DOHH2 (cell line): ENCODE measurements at regions not wholly inside any gene's neighbourhood (a gene's known extent, or its start where the extent isn't known, plus 50 kb on each side); places are given as distances from the start of the nearest gene placed in this dataset.

Source experiments
- H3F3A ChIP-seq: fragments of 200-600 bp; sonication (generic), shearing (Covaris generic); 2 replicates; pipeline ENCODE4 v1.6.0; 2016; ENCODE audit warnings: antibody characterized with exemption, mild to moderate bottlenecking; ENCODE audit not compliant: control insufficient read depth, insufficient read depth
- H3K27ac ChIP-seq: fragments of 200-600 bp; sonication (generic); 2 replicates; pipeline ENCODE4 v1.5.1; 2014; ENCODE audit warnings: low read depth, mild to moderate bottlenecking, low read length, moderate library complexity
- H3K27me3 ChIP-seq: fragments of 200-600 bp; sonication (generic); 2 replicates; pipeline ENCODE4 v1.6.1; 2014; ENCODE audit warnings: mild to moderate bottlenecking, low read length, mixed read lengths; ENCODE audit not compliant: control insufficient read depth
- H3K36me3 ChIP-seq: fragments of 200-600 bp; sonication (generic); 2 replicates; pipeline ENCODE4 v1.6.1; 2014; ENCODE audit warnings: mild to moderate bottlenecking, low read length, moderate library complexity, mixed read lengths; ENCODE audit not compliant: control insufficient read depth
- H3K4me1 ChIP-seq: fragments of 200-600 bp; sonication (generic); 2 replicates; pipeline ENCODE4 v1.6.1; 2014; ENCODE audit warnings: mild to moderate bottlenecking, low read length, mixed read lengths; ENCODE audit not compliant: control insufficient read depth
- H3K4me2 ChIP-seq: fragments of 200-600 bp; sonication (generic); 2 replicates; pipeline ENCODE4 v1.6.0; 2014; ENCODE audit warnings: mild to moderate bottlenecking, low read length, moderate library complexity
- H3K4me3 ChIP-seq: fragments of 200-600 bp; sonication (generic); 2 replicates; pipeline ENCODE4 v1.5.1; 2014; ENCODE audit warnings: mild to moderate bottlenecking, low read length, mixed read lengths
- H3K79me2 ChIP-seq: fragments of 200-600 bp; sonication (generic); 2 replicates; pipeline ENCODE4 v1.6.1; 2014; ENCODE audit warnings: mild to moderate bottlenecking, low read length, mixed read lengths; ENCODE audit not compliant: control insufficient read depth
- H3K9me2 ChIP-seq: fragments of 200-600 bp; sonication (generic); replicated peaks from 2 replicates; pipeline ENCODE4 v1.6.1; 2014; ENCODE audit warnings: mild to moderate bottlenecking, low read length, mixed read lengths; ENCODE audit not compliant: control insufficient read depth
- H3K9me3 ChIP-seq: fragments of 200-600 bp; sonication (generic); 2 replicates; pipeline ENCODE4 v1.6.1; 2014; ENCODE audit warnings: antibody characterized with exemption, low read length, mixed read lengths; ENCODE audit not compliant: control insufficient read depth, insufficient read depth
- H4K20me1 ChIP-seq: fragments of 200-600 bp; sonication (generic); 2 replicates; pipeline ENCODE4 v1.6.0; 2014; ENCODE audit warnings: low read depth, mild to moderate bottlenecking, antibody characterized with exemption, low read length, moderate library complexity; ENCODE audit not compliant: control insufficient read depth, insufficient read depth
- EZH2phosphoT487 ChIP-seq: fragments of 200-600 bp; sonication (generic); IDR thresholded peaks from 2 replicates; pipeline ENCODE4 v1.6.1; 2017; ENCODE audit warnings: borderline replicate concordance, mild to moderate bottlenecking, antibody characterized with exemption, low read length, moderate library complexity, mixed read lengths
- TF ChIP-seq, protein P1 (sequence below): fragments of 200-600 bp; sonication (generic); IDR thresholded peaks from one replicate; pipeline ENCODE4 v1.5.1; 2014; ENCODE audit warnings: antibody characterized with exemption, mild to moderate bottlenecking, low read depth, low read length; ENCODE audit not compliant: poor library complexity, severe bottlenecking

DNA sequence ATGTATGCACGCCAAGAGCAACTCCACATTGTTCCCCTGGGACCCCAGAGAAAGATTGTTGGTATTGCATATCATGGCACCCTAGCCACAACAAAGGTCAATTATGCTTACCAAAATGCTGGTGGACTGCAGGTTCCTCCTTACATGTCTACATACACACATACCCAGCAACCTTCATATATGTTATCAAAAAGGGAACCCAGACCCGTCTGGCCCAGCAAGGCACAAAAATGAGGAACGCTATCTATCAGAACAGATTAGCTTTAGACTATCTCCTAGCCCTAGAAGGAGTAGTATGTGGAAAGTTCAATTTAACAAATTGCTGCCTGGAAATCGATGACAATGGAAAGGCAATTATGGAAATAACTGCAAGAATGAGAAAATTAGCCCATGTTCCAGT lies 61.5 kb downstream of the DHRS2 start:
- no peak overlapping the region for H3K4me2 ChIP-seq

GRCh38 chr14:23702656-23703426 lies 66.7 kb downstream of the DHRS2 start:
- H3K9me3 ChIP-seq, result peaks cover 20% of the 10 kb centered on the region
- H3K9me2 ChIP-seq, result no peaks in the 10 kb centered on the region
- no peaks in the 10 kb centered on the region for H4K20me1 ChIP-seq
- H3F3A ChIP-seq, result no peaks in the 10 kb centered on the region
- no peak overlapping the region for H3K27ac ChIP-seq
- no peaks in the 10 kb centered on the region for H3K4me1 ChIP-seq
- no peak overlapping the region for H3K4me3 ChIP-seq
- H3K36me3 ChIP-seq, result no peaks in the 10 kb centered on the region
- H3K4me2 ChIP-seq, result no peak overlapping the region
- H3K27me3 ChIP-seq, result no peaks in the 10 kb centered on the region; the same call in 1 of the 2 replicates
- TF ChIP-seq EZH2phosphoT487, result no peak
- TF ChIP-seq, protein P1, sequence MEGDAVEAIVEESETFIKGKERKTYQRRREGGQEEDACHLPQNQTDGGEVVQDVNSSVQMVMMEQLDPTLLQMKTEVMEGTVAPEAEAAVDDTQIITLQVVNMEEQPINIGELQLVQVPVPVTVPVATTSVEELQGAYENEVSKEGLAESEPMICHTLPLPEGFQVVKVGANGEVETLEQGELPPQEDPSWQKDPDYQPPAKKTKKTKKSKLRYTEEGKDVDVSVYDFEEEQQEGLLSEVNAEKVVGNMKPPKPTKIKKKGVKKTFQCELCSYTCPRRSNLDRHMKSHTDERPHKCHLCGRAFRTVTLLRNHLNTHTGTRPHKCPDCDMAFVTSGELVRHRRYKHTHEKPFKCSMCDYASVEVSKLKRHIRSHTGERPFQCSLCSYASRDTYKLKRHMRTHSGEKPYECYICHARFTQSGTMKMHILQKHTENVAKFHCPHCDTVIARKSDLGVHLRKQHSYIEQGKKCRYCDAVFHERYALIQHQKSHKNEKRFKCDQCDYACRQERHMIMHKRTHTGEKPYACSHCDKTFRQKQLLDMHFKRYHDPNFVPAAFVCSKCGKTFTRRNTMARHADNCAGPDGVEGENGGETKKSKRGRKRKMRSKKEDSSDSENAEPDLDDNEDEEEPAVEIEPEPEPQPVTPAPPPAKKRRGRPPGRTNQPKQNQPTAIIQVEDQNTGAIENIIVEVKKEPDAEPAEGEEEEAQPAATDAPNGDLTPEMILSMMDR, result no peak
- H3K79me2 ChIP-seq, result no peaks in the 10 kb centered on the region

More for the DNA sequence above, 61.5 kb downstream of the DHRS2 start:
- Histone ChIP-seq H3K4me1 (no peaks in the 10 kb centered on the region), H4K20me1 (no peaks in the 10 kb centered on the region), H3K79me2 (no peaks in the 10 kb centered on the region), H3K4me3 (no peak overlapping the region), H3K9me2 (no peaks in the 10 kb centered on the region), H3K27me3 (peaks cover 23% of the 10 kb centered on the region), H3K27ac (no peak overlapping the region), H3F3A (no peaks in the 10 kb centered on the region), H3K36me3 (no peaks in the 10 kb centered on the region), H3K9me3 (no peaks in the 10 kb centered on the region)
- TF ChIP-seq, protein P1, result no peak
- TF ChIP-seq EZH2phosphoT487, result no peak

GRCh38 chr14:23704890-23705289 lies 68.7 kb downstream of the DHRS2 start:
- Histone ChIP-seq H3K4me2 (no peak overlapping the region), H3K27ac (no peak overlapping the region), H3K4me1 (no peaks in the 10 kb centered on the region), H3K4me3 (no peak overlapping the region), H3K36me3 (no peaks in the 10 kb centered on the region), H3K9me2 (no peaks in the 10 kb centered on the region), H4K20me1 (no peaks in the 10 kb centered on the region), H3K9me3 (peaks cover 21% of the 10 kb centered on the region), H3K27me3 (no peaks in the 10 kb centered on the region; the same call in 1 of the 2 replicates), H3F3A (no peaks in the 10 kb centered on the region), H3K79me2 (no peaks in the 10 kb centered on the region)
- TF ChIP-seq, protein P1, result no peak
